ENCODE measurements at regions not wholly inside any gene's neighbourhood (a gene's known extent, or its start where the extent isn't known, plus 50 kb on each side); places are given as distances from the start of the nearest gene placed in this dataset.

DNA sequence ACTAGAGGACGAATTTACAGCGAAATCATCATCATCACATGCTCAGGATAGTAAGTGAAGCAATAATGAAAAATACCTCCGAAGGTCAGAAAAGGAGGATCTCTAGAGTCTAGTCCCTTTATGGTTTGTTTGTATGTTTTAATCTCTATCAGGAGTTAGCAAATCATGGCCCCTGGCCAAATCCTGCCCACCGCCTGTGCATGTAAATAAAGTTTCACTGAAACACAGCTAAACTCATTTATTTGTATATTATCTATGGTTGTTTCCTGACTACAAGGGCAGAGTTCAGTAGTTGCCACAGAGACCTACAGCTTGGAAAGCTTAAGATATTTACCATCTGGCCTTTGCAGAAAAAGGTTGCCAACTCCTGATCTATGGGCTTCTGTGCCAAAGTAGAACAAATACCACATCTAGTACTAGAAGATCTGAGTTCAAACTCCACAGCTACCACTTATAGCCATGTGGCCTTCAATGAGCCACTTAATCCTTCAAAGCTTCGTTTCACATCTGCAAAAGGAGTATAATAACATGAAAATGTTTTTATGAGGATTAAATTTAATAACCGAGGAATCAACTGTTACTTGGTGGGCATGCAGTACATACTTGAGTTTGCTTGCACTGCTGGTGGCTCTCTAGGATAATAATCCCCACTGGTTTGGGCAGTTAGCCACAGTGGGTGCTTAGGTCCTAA is 94.0 kb upstream of the KIF26B start:
- TF ChIP-seq, protein P1, sequence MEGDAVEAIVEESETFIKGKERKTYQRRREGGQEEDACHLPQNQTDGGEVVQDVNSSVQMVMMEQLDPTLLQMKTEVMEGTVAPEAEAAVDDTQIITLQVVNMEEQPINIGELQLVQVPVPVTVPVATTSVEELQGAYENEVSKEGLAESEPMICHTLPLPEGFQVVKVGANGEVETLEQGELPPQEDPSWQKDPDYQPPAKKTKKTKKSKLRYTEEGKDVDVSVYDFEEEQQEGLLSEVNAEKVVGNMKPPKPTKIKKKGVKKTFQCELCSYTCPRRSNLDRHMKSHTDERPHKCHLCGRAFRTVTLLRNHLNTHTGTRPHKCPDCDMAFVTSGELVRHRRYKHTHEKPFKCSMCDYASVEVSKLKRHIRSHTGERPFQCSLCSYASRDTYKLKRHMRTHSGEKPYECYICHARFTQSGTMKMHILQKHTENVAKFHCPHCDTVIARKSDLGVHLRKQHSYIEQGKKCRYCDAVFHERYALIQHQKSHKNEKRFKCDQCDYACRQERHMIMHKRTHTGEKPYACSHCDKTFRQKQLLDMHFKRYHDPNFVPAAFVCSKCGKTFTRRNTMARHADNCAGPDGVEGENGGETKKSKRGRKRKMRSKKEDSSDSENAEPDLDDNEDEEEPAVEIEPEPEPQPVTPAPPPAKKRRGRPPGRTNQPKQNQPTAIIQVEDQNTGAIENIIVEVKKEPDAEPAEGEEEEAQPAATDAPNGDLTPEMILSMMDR (tag by site-specific recombination; IDR thresholded peaks at IDR 0.05) = no peak; the same call in 1 of the 2 replicates
- no peak for TF ChIP-seq ZNF777 (tag by site-specific recombination; IDR thresholded peaks at IDR 0.05; ENCODE audit: borderline replicate concordance)
- TF ChIP-seq, protein P2, sequence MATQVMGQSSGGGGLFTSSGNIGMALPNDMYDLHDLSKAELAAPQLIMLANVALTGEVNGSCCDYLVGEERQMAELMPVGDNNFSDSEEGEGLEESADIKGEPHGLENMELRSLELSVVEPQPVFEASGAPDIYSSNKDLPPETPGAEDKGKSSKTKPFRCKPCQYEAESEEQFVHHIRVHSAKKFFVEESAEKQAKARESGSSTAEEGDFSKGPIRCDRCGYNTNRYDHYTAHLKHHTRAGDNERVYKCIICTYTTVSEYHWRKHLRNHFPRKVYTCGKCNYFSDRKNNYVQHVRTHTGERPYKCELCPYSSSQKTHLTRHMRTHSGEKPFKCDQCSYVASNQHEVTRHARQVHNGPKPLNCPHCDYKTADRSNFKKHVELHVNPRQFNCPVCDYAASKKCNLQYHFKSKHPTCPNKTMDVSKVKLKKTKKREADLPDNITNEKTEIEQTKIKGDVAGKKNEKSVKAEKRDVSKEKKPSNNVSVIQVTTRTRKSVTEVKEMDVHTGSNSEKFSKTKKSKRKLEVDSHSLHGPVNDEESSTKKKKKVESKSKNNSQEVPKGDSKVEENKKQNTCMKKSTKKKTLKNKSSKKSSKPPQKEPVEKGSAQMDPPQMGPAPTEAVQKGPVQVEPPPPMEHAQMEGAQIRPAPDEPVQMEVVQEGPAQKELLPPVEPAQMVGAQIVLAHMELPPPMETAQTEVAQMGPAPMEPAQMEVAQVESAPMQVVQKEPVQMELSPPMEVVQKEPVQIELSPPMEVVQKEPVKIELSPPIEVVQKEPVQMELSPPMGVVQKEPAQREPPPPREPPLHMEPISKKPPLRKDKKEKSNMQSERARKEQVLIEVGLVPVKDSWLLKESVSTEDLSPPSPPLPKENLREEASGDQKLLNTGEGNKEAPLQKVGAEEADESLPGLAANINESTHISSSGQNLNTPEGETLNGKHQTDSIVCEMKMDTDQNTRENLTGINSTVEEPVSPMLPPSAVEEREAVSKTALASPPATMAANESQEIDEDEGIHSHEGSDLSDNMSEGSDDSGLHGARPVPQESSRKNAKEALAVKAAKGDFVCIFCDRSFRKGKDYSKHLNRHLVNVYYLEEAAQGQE (tag by site-specific recombination; IDR thresholded peaks at IDR 0.05) = no peak
- no peak for TF ChIP-seq YY1 (tag by site-specific recombination; IDR thresholded peaks at IDR 0.05)
- TF ChIP-seq ZNF138 (tag by site-specific recombination; IDR thresholded peaks at IDR 0.05; ENCODE audit: borderline replicate concordance) = no peak
- TF ChIP-seq ZNF510 (tag by site-specific recombination; IDR thresholded peaks at IDR 0.05; ENCODE audit: insufficient replicate concordance) = no peak
- no peak for TF ChIP-seq KLF8 (tag by site-specific recombination; IDR thresholded peaks at IDR 0.05)
- TF ChIP-seq, protein P3, sequence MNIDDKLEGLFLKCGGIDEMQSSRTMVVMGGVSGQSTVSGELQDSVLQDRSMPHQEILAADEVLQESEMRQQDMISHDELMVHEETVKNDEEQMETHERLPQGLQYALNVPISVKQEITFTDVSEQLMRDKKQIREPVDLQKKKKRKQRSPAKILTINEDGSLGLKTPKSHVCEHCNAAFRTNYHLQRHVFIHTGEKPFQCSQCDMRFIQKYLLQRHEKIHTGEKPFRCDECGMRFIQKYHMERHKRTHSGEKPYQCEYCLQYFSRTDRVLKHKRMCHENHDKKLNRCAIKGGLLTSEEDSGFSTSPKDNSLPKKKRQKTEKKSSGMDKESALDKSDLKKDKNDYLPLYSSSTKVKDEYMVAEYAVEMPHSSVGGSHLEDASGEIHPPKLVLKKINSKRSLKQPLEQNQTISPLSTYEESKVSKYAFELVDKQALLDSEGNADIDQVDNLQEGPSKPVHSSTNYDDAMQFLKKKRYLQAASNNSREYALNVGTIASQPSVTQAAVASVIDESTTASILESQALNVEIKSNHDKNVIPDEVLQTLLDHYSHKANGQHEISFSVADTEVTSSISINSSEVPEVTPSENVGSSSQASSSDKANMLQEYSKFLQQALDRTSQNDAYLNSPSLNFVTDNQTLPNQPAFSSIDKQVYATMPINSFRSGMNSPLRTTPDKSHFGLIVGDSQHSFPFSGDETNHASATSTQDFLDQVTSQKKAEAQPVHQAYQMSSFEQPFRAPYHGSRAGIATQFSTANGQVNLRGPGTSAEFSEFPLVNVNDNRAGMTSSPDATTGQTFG (tag by site-specific recombination; IDR thresholded peaks at IDR 0.05; ENCODE audit: borderline replicate concordance) = no peak
- no peak for TF ChIP-seq SP2 (tag by site-specific recombination; IDR thresholded peaks at IDR 0.05)
- TF ChIP-seq ZNF785 (tag by site-specific recombination; IDR thresholded peaks at IDR 0.05) = no peak
- TF ChIP-seq, protein P4, sequence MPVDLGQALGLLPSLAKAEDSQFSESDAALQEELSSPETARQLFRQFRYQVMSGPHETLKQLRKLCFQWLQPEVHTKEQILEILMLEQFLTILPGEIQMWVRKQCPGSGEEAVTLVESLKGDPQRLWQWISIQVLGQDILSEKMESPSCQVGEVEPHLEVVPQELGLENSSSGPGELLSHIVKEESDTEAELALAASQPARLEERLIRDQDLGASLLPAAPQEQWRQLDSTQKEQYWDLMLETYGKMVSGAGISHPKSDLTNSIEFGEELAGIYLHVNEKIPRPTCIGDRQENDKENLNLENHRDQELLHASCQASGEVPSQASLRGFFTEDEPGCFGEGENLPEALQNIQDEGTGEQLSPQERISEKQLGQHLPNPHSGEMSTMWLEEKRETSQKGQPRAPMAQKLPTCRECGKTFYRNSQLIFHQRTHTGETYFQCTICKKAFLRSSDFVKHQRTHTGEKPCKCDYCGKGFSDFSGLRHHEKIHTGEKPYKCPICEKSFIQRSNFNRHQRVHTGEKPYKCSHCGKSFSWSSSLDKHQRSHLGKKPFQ (tag by site-specific recombination; IDR thresholded peaks at IDR 0.05) = 0 out of 2 replicates have a peak, but pooled peaks have one; percentile 24
- TF ChIP-seq ZNF274 (IDR thresholded peaks at IDR 0.05; ENCODE audit: low read length) = no peak
- no peak for TF ChIP-seq ZNF274 (tag by site-specific recombination; IDR thresholded peaks at IDR 0.05; ENCODE audit: borderline replicate concordance)
- TF ChIP-seq, protein P5, sequence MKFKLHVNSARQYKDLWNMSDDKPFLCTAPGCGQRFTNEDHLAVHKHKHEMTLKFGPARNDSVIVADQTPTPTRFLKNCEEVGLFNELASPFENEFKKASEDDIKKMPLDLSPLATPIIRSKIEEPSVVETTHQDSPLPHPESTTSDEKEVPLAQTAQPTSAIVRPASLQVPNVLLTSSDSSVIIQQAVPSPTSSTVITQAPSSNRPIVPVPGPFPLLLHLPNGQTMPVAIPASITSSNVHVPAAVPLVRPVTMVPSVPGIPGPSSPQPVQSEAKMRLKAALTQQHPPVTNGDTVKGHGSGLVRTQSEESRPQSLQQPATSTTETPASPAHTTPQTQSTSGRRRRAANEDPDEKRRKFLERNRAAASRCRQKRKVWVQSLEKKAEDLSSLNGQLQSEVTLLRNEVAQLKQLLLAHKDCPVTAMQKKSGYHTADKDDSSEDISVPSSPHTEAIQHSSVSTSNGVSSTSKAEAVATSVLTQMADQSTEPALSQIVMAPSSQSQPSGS (tag by site-specific recombination; IDR thresholded peaks at IDR 0.05; ENCODE audit: low read depth) = no peak

All from HEK293 (cell line).